HL-60 (cell line): ENCODE measurements at regions not wholly inside any gene's neighbourhood (a gene's known extent, or its start where the extent isn't known, plus 50 kb on each side); places are given as distances from the start of the nearest gene placed in this dataset.

Experiments
- DNase-seq, 2 experiments: peaks; one replicate each; pipeline ENCODE4 v3.0.0-alpha.2; 2010 to 2020; ENCODE audit warnings: low read depth in 1 of 2, low spot score in 1 of 2
- H3K27ac ChIP-seq: fragments of 250-450 bp; sonication (Bioruptor Pico); replicated peaks from 2 replicates; pipeline ENCODE4 v1.5.1; 2020; ENCODE audit warnings: mild to moderate bottlenecking, moderate library complexity
- H3K27me3 ChIP-seq: fragments of 250-450 bp; sonication (Bioruptor Pico); 2 replicates; pipeline ENCODE4 v1.5.1; 2021; ENCODE audit warnings: mild to moderate bottlenecking, moderate library complexity; ENCODE audit not compliant: insufficient read depth, poor library complexity, severe bottlenecking
- H3K4me3 ChIP-seq: replicated peaks from 2 replicates; pipeline ENCODE4 v1.5.1; 2011; ENCODE audit warnings: mild to moderate bottlenecking, control low read depth, low read length; ENCODE audit not compliant: insufficient read depth
- GABPA ChIP-seq: IDR thresholded peaks from 2 replicates; pipeline ENCODE4 v1.6.1; 2012; ENCODE audit warnings: low read depth
- POLR2AphosphoS5 ChIP-seq: IDR thresholded peaks from 2 replicates; pipeline ENCODE4 v1.6.1; 2012; ENCODE audit warnings: low read depth
- SPI1 ChIP-seq: IDR thresholded peaks from 2 replicates; pipeline ENCODE4 v1.6.1; 2012; ENCODE audit warnings: low read depth, mild to moderate bottlenecking, borderline replicate concordance
- TF ChIP-seq, protein P1 (sequence below): IDR thresholded peaks from one replicate; pipeline ENCODE4 v1.5.1; 2011; ENCODE audit warnings: low read length, control low read depth, inconsistent platforms; ENCODE audit not compliant: insufficient read depth
- TF ChIP-seq, protein P2 (sequence below): IDR thresholded peaks from 2 replicates; pipeline ENCODE4 v1.6.1; 2012; ENCODE audit warnings: low read depth; ENCODE audit not compliant: insufficient replicate concordance

DNA sequence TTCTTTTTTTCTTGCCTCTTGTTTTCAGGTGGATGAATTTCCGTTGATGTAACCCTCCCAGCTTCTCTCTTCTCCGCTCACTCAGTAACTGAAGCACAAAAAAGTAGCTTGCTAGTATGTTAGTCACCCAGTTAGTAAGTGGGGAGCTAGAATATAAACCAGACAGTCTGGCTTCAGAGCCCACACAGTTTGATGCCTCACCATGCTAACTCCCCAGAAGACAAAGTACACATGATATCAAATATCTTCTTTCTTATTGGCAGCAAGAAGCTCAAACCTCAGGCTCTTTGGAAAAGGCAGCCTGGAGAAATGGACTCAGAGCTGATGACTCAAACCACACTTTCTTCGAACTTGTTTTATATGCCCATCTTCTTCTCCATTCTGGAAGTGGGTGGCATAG lies 187.5 kb upstream of the PLXNA2 start:
- Histone ChIP-seq H3K27me3 (no peaks in the 10 kb centered on the region), H3K27ac (no peak overlapping the region), H3K4me3 (no peak overlapping the region)
- TF ChIP-seq GABPA (no peak), SPI1 (no peak), POLR2AphosphoS5 (no peak)
- TF ChIP-seq, protein P1, sequence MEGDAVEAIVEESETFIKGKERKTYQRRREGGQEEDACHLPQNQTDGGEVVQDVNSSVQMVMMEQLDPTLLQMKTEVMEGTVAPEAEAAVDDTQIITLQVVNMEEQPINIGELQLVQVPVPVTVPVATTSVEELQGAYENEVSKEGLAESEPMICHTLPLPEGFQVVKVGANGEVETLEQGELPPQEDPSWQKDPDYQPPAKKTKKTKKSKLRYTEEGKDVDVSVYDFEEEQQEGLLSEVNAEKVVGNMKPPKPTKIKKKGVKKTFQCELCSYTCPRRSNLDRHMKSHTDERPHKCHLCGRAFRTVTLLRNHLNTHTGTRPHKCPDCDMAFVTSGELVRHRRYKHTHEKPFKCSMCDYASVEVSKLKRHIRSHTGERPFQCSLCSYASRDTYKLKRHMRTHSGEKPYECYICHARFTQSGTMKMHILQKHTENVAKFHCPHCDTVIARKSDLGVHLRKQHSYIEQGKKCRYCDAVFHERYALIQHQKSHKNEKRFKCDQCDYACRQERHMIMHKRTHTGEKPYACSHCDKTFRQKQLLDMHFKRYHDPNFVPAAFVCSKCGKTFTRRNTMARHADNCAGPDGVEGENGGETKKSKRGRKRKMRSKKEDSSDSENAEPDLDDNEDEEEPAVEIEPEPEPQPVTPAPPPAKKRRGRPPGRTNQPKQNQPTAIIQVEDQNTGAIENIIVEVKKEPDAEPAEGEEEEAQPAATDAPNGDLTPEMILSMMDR = no peak
- TF ChIP-seq, protein P2, sequence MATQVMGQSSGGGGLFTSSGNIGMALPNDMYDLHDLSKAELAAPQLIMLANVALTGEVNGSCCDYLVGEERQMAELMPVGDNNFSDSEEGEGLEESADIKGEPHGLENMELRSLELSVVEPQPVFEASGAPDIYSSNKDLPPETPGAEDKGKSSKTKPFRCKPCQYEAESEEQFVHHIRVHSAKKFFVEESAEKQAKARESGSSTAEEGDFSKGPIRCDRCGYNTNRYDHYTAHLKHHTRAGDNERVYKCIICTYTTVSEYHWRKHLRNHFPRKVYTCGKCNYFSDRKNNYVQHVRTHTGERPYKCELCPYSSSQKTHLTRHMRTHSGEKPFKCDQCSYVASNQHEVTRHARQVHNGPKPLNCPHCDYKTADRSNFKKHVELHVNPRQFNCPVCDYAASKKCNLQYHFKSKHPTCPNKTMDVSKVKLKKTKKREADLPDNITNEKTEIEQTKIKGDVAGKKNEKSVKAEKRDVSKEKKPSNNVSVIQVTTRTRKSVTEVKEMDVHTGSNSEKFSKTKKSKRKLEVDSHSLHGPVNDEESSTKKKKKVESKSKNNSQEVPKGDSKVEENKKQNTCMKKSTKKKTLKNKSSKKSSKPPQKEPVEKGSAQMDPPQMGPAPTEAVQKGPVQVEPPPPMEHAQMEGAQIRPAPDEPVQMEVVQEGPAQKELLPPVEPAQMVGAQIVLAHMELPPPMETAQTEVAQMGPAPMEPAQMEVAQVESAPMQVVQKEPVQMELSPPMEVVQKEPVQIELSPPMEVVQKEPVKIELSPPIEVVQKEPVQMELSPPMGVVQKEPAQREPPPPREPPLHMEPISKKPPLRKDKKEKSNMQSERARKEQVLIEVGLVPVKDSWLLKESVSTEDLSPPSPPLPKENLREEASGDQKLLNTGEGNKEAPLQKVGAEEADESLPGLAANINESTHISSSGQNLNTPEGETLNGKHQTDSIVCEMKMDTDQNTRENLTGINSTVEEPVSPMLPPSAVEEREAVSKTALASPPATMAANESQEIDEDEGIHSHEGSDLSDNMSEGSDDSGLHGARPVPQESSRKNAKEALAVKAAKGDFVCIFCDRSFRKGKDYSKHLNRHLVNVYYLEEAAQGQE = no peak
- no peak for DNase-seq

DNA sequence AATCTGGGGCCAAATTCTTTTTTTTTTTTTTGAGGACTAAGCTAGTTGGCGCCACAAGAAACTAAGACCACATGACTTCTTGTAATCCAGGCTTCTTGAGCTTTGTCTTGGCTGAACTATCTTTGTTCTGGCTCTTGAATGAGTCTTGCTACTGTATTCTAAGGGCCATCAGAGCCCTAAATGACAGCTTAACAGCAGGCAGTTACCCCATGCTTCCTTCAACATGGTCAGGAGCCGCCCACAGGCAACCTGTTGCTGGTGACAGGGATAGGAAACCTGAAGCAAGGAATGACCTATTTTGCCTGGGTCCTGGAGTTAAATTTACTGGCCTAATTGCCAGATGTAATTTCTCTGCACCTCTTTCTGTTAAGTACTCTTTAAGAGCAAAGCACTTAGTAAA lies 188.2 kb upstream of the PLXNA2 start:
- no peak for TF ChIP-seq GABPA
- TF ChIP-seq SPI1 = no peak
- no peak for TF ChIP-seq POLR2AphosphoS5
- TF ChIP-seq, protein P1 = no peak
- TF ChIP-seq, protein P2 = no peak
- Histone ChIP-seq H3K4me3 (no peak overlapping the region), H3K27me3 (no peaks in the 10 kb centered on the region), H3K27ac (no peak overlapping the region)
- no peak for DNase-seq

DNA sequence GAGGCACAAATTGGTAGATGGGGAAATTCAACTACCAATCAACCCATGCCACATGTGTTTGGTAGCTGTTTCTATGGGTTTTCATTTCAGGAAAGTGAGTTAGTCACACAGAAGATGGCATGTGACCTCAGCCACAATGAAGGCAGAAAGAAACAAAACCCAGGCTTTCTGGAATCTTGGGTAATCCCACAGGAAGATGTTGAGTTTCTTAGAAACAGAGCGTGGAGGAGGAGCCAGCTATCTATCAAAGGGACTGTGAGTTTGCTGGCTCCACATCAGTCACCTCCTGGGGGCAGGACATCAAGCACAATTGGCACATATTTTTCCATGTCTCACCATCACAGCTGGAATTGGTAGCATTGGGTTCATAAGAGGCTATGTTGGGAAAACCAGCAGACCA lies 188.9 kb upstream of the PLXNA2 start:
- no peak overlapping the region for H3K27ac ChIP-seq
- no peaks in the 10 kb centered on the region for H3K27me3 ChIP-seq
- H3K4me3 ChIP-seq = no peak overlapping the region
- no peak for DNase-seq
- no peak for TF ChIP-seq GABPA
- TF ChIP-seq SPI1 = no peak
- TF ChIP-seq POLR2AphosphoS5 = no peak
- TF ChIP-seq, protein P1 = no peak
- TF ChIP-seq, protein P2 = no peak
